NT2/D1 (cell line): ENCODE measurements at regions not wholly inside any gene's neighbourhood (a gene's known extent, or its start where the extent isn't known, plus 50 kb on each side); places are given as distances from the start of the nearest gene placed in this dataset.

Experiments
- SUZ12 ChIP-seq: IDR thresholded peaks from 2 replicates; pipeline ENCODE4 v1.6.1; 2011; ENCODE audit not compliant: insufficient read length, insufficient read depth; ENCODE audit errors: extremely low read depth
- YY1 ChIP-seq: IDR thresholded peaks from 2 replicates; pipeline ENCODE4 v1.6.1; 2011; ENCODE audit not compliant: insufficient read length, insufficient read depth
- ZNF274 ChIP-seq: IDR thresholded peaks from 2 replicates; pipeline ENCODE4 v1.6.1; 2011; ENCODE audit warnings: mild to moderate bottlenecking, low read depth, low read length

GRCh38 chr11:46216019-46216764 lies 61.3 kb upstream of the CREB3L1 start:
- TF ChIP-seq YY1 (no peak), SUZ12 (no peak), ZNF274 (no peak)
